H9 (cell line): ENCODE measurements at regions not wholly inside any gene's neighbourhood (a gene's known extent, or its start where the extent isn't known, plus 50 kb on each side); places are given as distances from the start of the nearest gene placed in this dataset.

ENCODE experiments used
- DNase-seq: peaks from one replicate; pipeline ENCODE4 v3.0.0-alpha.2; 2017
- H2AFZ ChIP-seq: one replicate; pipeline ENCODE4 v1.6.1; 2013; ENCODE audit warnings: mild to moderate bottlenecking, low read length, control low read depth, moderate library complexity
- H2AK5ac ChIP-seq: 2 replicates; pipeline ENCODE4 v1.6.1; 2013; ENCODE audit warnings: low read length, control low read depth, mixed read lengths; ENCODE audit not compliant: insufficient read length
- H2BK120ac ChIP-seq: one replicate; pipeline ENCODE4 v1.6.1; 2013; ENCODE audit warnings: low read depth, mild to moderate bottlenecking, low read length, control low read depth, inconsistent platforms; ENCODE audit not compliant: poor library complexity, severe bottlenecking
- H2BK12ac ChIP-seq: 2 replicates; pipeline ENCODE4 v1.6.1; 2013; ENCODE audit warnings: low read length, control low read depth, mixed read lengths, low read depth; ENCODE audit not compliant: insufficient read length
- H2BK15ac ChIP-seq: 2 replicates; pipeline ENCODE4 v1.6.1; 2013; ENCODE audit warnings: low read depth, low read length, control low read depth
- H2BK20ac ChIP-seq: one replicate; pipeline ENCODE4 v1.6.1; 2013; ENCODE audit warnings: low read depth, mild to moderate bottlenecking, low read length, control low read depth, inconsistent platforms; ENCODE audit not compliant: poor library complexity, severe bottlenecking
- H2BK5ac ChIP-seq: 2 replicates; pipeline ENCODE4 v1.6.1; 2013; ENCODE audit warnings: low read length, control low read depth, mixed read lengths; ENCODE audit not compliant: insufficient read length
- H3K14ac ChIP-seq: 2 replicates; pipeline ENCODE4 v1.6.1; 2013; ENCODE audit warnings: low read length, control low read depth; ENCODE audit not compliant: insufficient read depth
- H3K18ac ChIP-seq: 2 replicates; pipeline ENCODE4 v1.6.1; 2013; ENCODE audit warnings: low read depth, mild to moderate bottlenecking, mixed read lengths, low read length, control low read depth; ENCODE audit not compliant: insufficient read length
- H3K23ac ChIP-seq: 2 replicates; pipeline ENCODE4 v1.6.1; 2013; ENCODE audit warnings: low read length, control low read depth, mixed read lengths, low read depth; ENCODE audit not compliant: insufficient read length
- H3K23me2 ChIP-seq: 2 replicates; pipeline ENCODE4 v1.6.1; 2013; ENCODE audit warnings: low read depth, mild to moderate bottlenecking, mixed read lengths, low read length, control low read depth; ENCODE audit not compliant: insufficient read length, poor library complexity, severe bottlenecking
- H3K27ac ChIP-seq: 2 replicates; pipeline ENCODE4 v1.5.1; 2013; ENCODE audit warnings: low read length, control low read depth, mixed read lengths, low read depth; ENCODE audit not compliant: insufficient read length
- H3K27me3 ChIP-seq: 2 replicates; pipeline ENCODE4 v1.6.1; 2013; ENCODE audit warnings: low read length, control low read depth, inconsistent platforms; ENCODE audit not compliant: insufficient read depth
- H3K4ac ChIP-seq: 2 replicates; pipeline ENCODE4 v1.6.1; 2013; ENCODE audit warnings: low read depth, mild to moderate bottlenecking, control low read depth, inconsistent platforms, low read length, moderate library complexity
- H3K4me1 ChIP-seq: 2 replicates; pipeline ENCODE4 v1.6.1; 2013; ENCODE audit warnings: low read length, control low read depth, inconsistent platforms; ENCODE audit not compliant: insufficient read depth
- H3K4me2 ChIP-seq: 2 replicates; pipeline ENCODE4 v1.6.1; 2013; ENCODE audit warnings: low read length, control low read depth, mixed read lengths; ENCODE audit not compliant: insufficient read length, insufficient read depth
- H3K56ac ChIP-seq: 2 replicates; pipeline ENCODE4 v1.6.1; 2013; ENCODE audit warnings: low read depth, mild to moderate bottlenecking, mixed read lengths, low read length, control low read depth; ENCODE audit not compliant: insufficient read length
- H3K79me1 ChIP-seq: 2 replicates; pipeline ENCODE4 v1.6.1; 2013; ENCODE audit warnings: low read depth, mild to moderate bottlenecking, moderate library complexity, low read length, control low read depth, inconsistent platforms; ENCODE audit not compliant: insufficient read depth, poor library complexity, severe bottlenecking
- H3K79me2 ChIP-seq: 2 replicates; pipeline ENCODE4 v1.6.1; 2013; ENCODE audit warnings: low read length, control low read depth, inconsistent platforms; ENCODE audit not compliant: insufficient read depth
- H3K9ac ChIP-seq: 2 replicates; pipeline ENCODE4 v1.6.1; 2013; ENCODE audit warnings: low read length, control low read depth, mixed read lengths; ENCODE audit not compliant: insufficient read length; ENCODE audit errors: extremely low read depth
- H3K9me3 ChIP-seq: one replicate; pipeline ENCODE4 v1.6.1; 2013; ENCODE audit warnings: low read depth, low read length, inconsistent platforms; ENCODE audit not compliant: control insufficient read depth
- H3T11ph ChIP-seq: one replicate; pipeline ENCODE4 v1.6.1; 2013; ENCODE audit warnings: mild to moderate bottlenecking, low read length, control low read depth, inconsistent platforms
- H4K20me1 ChIP-seq: one replicate; pipeline ENCODE4 v1.6.1; 2013; ENCODE audit not compliant: control insufficient read depth, insufficient read length, insufficient read depth
- H4K5ac ChIP-seq: 2 replicates; pipeline ENCODE4 v1.6.1; 2013; ENCODE audit warnings: low read depth, mild to moderate bottlenecking, mixed read lengths, low read length, control low read depth; ENCODE audit not compliant: insufficient read length
- H4K8ac ChIP-seq: replicated peaks from 2 replicates; pipeline ENCODE4 v1.6.1; 2013; ENCODE audit warnings: low read length, control low read depth, mixed read lengths, low read depth; ENCODE audit not compliant: insufficient read length
- H4K91ac ChIP-seq: 2 replicates; pipeline ENCODE4 v1.6.1; 2013; ENCODE audit warnings: low read depth, mild to moderate bottlenecking, moderate library complexity, mixed read lengths, low read length, control low read depth; ENCODE audit not compliant: insufficient read length
- H3K27ac Mint-ChIP-seq, 3 experiments: 2 replicates in 2 of 3; 3 replicates in 1 of 3; pipeline ENCODE4 v1.8.0; 2020 to 2021; ENCODE audit warnings: mixed read lengths in 3 of 3, mild to moderate bottlenecking in 1 of 3, moderate library complexity in 1 of 3
- H3K27me3 Mint-ChIP-seq: 2 replicates; pipeline ENCODE4 v1.8.0; 2021; ENCODE audit warnings: low read depth, mild to moderate bottlenecking, moderate library complexity, mixed read lengths
- H3K36me3 Mint-ChIP-seq, 3 experiments: 2 replicates in 2 of 3; 3 replicates in 1 of 3; pipeline ENCODE4 v1.8.0; 2020 to 2021; ENCODE audit warnings: low read depth in 3 of 3, mixed read lengths in 3 of 3; ENCODE audit not compliant: insufficient read depth in 1 of 3
- H3K4me1 Mint-ChIP-seq, 2 experiments: 2 replicates each; pipeline ENCODE4 v1.8.0; 2020; ENCODE audit warnings: mixed read lengths in 2 of 2
- H3K4me3 Mint-ChIP-seq, 2 experiments: 2 replicates in 1 of 2; 3 replicates in 1 of 2; pipeline ENCODE4 v1.8.0; 2020 to 2021; ENCODE audit warnings: mild to moderate bottlenecking in 2 of 2, mixed read lengths in 2 of 2, moderate library complexity in 1 of 2
- H3K9me3 Mint-ChIP-seq, 2 experiments: 2 replicates in 1 of 2; 3 replicates in 1 of 2; pipeline ENCODE4 v1.8.0; 2020; ENCODE audit warnings: mild to moderate bottlenecking in 2 of 2, mixed read lengths in 2 of 2, moderate library complexity in 1 of 2
- WGBS: extraction: QIAGEN DNeasy Blood & Tissue Kit; methylation state at CpG from one replicate; pipeline ENCODE4 v1.1.7; 2013; ENCODE audit warnings: missing lambda C conversion rate, low lambda C conversion rate, mixed read lengths; ENCODE audit not compliant: insufficient read length; ENCODE audit errors: extremely low coverage; 5-methylcytosine and 5-hydroxymethylcytosine counted together
- TF ChIP-seq, protein P1 (sequence below): fragments of 200-600 bp; sonication (generic); conservative IDR thresholded peaks from 3 replicates; pipeline ENCODE4 v1.8.0; 2021; ENCODE audit warnings: antibody characterized with exemption, mild to moderate bottlenecking

DNA sequence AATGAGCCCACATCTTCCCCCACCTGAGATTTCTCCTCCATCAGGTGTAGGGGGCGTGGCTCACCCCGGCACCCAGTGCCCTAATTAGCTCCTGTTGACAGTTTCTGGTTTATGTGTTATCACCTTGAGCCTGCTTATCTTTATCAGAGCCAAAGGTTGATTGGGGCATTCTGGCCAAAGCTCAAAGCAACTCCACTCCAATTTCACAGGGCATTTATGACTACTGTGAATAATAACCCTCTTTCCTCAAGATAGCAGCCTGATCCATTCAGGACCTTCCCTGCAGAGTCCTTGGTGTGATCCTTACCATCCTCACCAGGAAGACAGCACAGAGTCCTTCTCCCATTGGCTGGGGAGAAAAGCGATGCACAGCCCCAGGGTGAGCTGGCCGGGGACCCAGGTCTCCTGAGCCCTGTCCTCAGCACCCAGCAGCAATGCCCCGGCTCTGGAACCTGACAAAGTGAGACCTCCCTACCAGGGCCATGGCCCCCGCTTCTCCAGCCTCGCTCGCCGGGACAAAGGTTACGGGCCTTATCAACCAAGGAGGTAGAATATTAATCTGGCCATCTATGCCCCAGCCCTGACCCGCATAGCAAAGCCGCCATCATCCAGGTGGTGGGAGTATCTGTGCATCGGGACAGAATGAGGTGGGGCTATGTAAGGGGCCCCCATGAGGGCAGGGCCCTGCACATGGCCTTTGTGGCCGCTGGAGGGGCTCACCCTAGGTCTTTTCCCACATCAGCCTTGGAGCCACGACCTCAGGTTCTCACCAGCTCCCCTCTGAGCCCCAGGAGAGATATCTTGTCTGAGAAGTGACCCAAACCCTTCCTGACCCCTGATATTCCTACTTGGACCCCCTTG lies 64.5 kb downstream of the ZFP36L2 start:
- WGBS = no CpG with 5 or more reads among the region's 15 CpGs
- no peak overlapping the region for H3T11ph ChIP-seq
- H3K27me3 ChIP-seq = no peaks in the 10 kb centered on the region
- Mint-ChIP-seq H3K4me1 (peaks cover 17 to 28% of the 10 kb centered on the region in 2 experiments), H3K27ac (no peak overlapping the region), H3K4me3 (no peak overlapping the region), H3K27me3 (no peaks in the 10 kb centered on the region), H3K36me3 (no peaks in the 10 kb centered on the region), H3K9me3 (no peaks in the 10 kb centered on the region)
- H4K91ac ChIP-seq = no peak overlapping the region
- H3K9me3 ChIP-seq = no peaks in the 10 kb centered on the region
- H2BK15ac ChIP-seq = no peak overlapping the region
- no peak overlapping the region for H3K27ac ChIP-seq
- H2AFZ ChIP-seq = no peak overlapping the region
- H4K8ac ChIP-seq = no peak overlapping the region
- H4K5ac ChIP-seq = no peak overlapping the region
- H2BK12ac ChIP-seq = no peak overlapping the region
- H2AK5ac ChIP-seq = no peak overlapping the region
- no peak for DNase-seq
- H3K4ac ChIP-seq = no peak overlapping the region
- H3K79me1 ChIP-seq = no peaks in the 10 kb centered on the region
- H2BK5ac ChIP-seq = no peak overlapping the region
- H2BK20ac ChIP-seq = no peak overlapping the region
- H2BK120ac ChIP-seq = no peak overlapping the region
- no peaks in the 10 kb centered on the region for H3K4me1 ChIP-seq
- H3K4me2 ChIP-seq = no peak overlapping the region
- no peak overlapping the region for H3K56ac ChIP-seq
- H4K20me1 ChIP-seq = no peaks in the 10 kb centered on the region
- H3K23ac ChIP-seq = no peak overlapping the region
- no peak overlapping the region; the same call in 1 of the 2 replicates for H3K14ac ChIP-seq
- TF ChIP-seq, protein P1, sequence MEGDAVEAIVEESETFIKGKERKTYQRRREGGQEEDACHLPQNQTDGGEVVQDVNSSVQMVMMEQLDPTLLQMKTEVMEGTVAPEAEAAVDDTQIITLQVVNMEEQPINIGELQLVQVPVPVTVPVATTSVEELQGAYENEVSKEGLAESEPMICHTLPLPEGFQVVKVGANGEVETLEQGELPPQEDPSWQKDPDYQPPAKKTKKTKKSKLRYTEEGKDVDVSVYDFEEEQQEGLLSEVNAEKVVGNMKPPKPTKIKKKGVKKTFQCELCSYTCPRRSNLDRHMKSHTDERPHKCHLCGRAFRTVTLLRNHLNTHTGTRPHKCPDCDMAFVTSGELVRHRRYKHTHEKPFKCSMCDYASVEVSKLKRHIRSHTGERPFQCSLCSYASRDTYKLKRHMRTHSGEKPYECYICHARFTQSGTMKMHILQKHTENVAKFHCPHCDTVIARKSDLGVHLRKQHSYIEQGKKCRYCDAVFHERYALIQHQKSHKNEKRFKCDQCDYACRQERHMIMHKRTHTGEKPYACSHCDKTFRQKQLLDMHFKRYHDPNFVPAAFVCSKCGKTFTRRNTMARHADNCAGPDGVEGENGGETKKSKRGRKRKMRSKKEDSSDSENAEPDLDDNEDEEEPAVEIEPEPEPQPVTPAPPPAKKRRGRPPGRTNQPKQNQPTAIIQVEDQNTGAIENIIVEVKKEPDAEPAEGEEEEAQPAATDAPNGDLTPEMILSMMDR = no peak
- no peak overlapping the region for H3K18ac ChIP-seq
- no peak overlapping the region for H3K9ac ChIP-seq
- H3K23me2 ChIP-seq = no peaks in the 10 kb centered on the region
- H3K79me2 ChIP-seq = no peaks in the 10 kb centered on the region
